Caki2 (cell line): ENCODE measurements at regions not wholly inside any gene's neighbourhood (a gene's known extent, or its start where the extent isn't known, plus 50 kb on each side); places are given as distances from the start of the nearest gene placed in this dataset.
A peak's percentile ranks its signal among the peaks of the same experiment; 100 is the strongest.
"Not testable (repeated sequence)": the region's sequence is repeated elsewhere in the genome, so short reads cannot be mapped to it uniquely, and the experiment has no call there.

Experiments
- DNase-seq: peaks from one replicate; pipeline ENCODE4 v3.0.0-alpha.2; 2015; ENCODE audit warnings: low read depth
- in situ Hi-C: cut with HindIII; loops from 2 replicates; pipeline ENCODE4 v1.10.0; 2016; ENCODE audit warnings: low sequenced_read_pairs, low pct_unique_long_range_greater_than_20kb, mixed read lengths

GRCh38 chr12:33587784-33588712 lies 148.4 kb upstream of the SYT10 start:
- in situ Hi-C loops: no loop called here

GRCh38 chr12:33588725-33589405 lies 149.2 kb upstream of the SYT10 start:
- in situ Hi-C loops: no loop called here
- DNase-seq: no peak

More at GRCh38 chr12:33587784-33588712, 148.4 kb upstream of the SYT10 start:
- DNase-seq: peak; percentile 28

- no peak for DNase-seq
- in situ Hi-C loops: no loop called here
Measured at GRCh38 chr12:33589576-33590114, 150.0 kb upstream of the SYT10 start.

GRCh38 chr12:33593753-33594152 lies 154.1 kb upstream of the SYT10 start:
- in situ Hi-C loops: no loop called here
- no peak for DNase-seq

- in situ Hi-C loops: no loop called here
- DNase-seq: no peak
Measured at GRCh38 chr12:33596061-33596460, 156.4 kb upstream of the SYT10 start.

GRCh38 chr12:33596814-33597213 lies 157.2 kb upstream of the SYT10 start:
- in situ Hi-C loops: no loop called here
- no peak for DNase-seq

GRCh38 chr12:33602515-33602914 lies 162.9 kb upstream of the SYT10 start:
- DNase-seq: no peak
- in situ Hi-C loops: no loop called here

GRCh38 chr12:33605757-33606156 lies 166.1 kb upstream of the SYT10 start:
- in situ Hi-C loops: no loop called here
- no peak for DNase-seq

- no peak for DNase-seq
- in situ Hi-C loops: no loop called here
Measured at GRCh38 chr12:33609910-33610309, 170.3 kb upstream of the SYT10 start.

GRCh38 chr12:33614630-33615029 lies 175.0 kb upstream of the SYT10 start:
- no peak for DNase-seq
- in situ Hi-C loops: no loop called here

GRCh38 chr12:33617218-33617617 lies 177.6 kb upstream of the SYT10 start:
- no peak for DNase-seq
- in situ Hi-C loops: no loop called here

GRCh38 chr12:33628087-33628486 lies 188.5 kb upstream of the SYT10 start:
- in situ Hi-C loops: no loop called here

GRCh38 chr12:33634544-33634943 lies 194.9 kb upstream of the SYT10 start:
- in situ Hi-C loops: no loop called here

More at GRCh38 chr12:33628087-33628486, 188.5 kb upstream of the SYT10 start:
- no peak for DNase-seq

GRCh38 chr12:33636930-33637329 lies 197.3 kb upstream of the SYT10 start:
- in situ Hi-C loops, DNase-seq: not testable (repeated sequence)

More at GRCh38 chr12:33634544-33634943, 194.9 kb upstream of the SYT10 start:
- DNase-seq: no peak

GRCh38 chr12:33639975-33640374 lies 200.4 kb upstream of the SYT10 start:
- no peak for DNase-seq

GRCh38 chr12:33649992-33650391 lies 210.4 kb upstream of the SYT10 start:
- no peak for DNase-seq
- in situ Hi-C loops: no loop called here

More at GRCh38 chr12:33639975-33640374, 200.4 kb upstream of the SYT10 start:
- in situ Hi-C loops: no loop called here

- in situ Hi-C loops: no loop called here
- no peak for DNase-seq
Measured at GRCh38 chr12:33650832-33651231, 211.2 kb upstream of the SYT10 start.

GRCh38 chr12:33653362-33653761 lies 213.7 kb upstream of the SYT10 start:
- no peak for DNase-seq
- in situ Hi-C loops: no loop called here

- DNase-seq: no peak
- in situ Hi-C loops: no loop called here
Measured at GRCh38 chr12:33654313-33654712, 214.7 kb upstream of the SYT10 start.
